H9 (cell line): ENCODE measurements at regions not wholly inside any gene's neighbourhood (a gene's known extent, or its start where the extent isn't known, plus 50 kb on each side); places are given as distances from the start of the nearest gene placed in this dataset.

Source experiments
- DNase-seq: peaks from one replicate; pipeline ENCODE4 v3.0.0-alpha.2; 2017
- H2AFZ ChIP-seq: one replicate; pipeline ENCODE4 v1.6.1; 2013; ENCODE audit warnings: mild to moderate bottlenecking, low read length, control low read depth, moderate library complexity
- H2AK5ac ChIP-seq: 2 replicates; pipeline ENCODE4 v1.6.1; 2013; ENCODE audit warnings: low read length, control low read depth, mixed read lengths; ENCODE audit not compliant: insufficient read length
- H2BK120ac ChIP-seq: one replicate; pipeline ENCODE4 v1.6.1; 2013; ENCODE audit warnings: low read depth, mild to moderate bottlenecking, low read length, control low read depth, inconsistent platforms; ENCODE audit not compliant: poor library complexity, severe bottlenecking
- H2BK12ac ChIP-seq: 2 replicates; pipeline ENCODE4 v1.6.1; 2013; ENCODE audit warnings: low read length, control low read depth, mixed read lengths, low read depth; ENCODE audit not compliant: insufficient read length
- H2BK15ac ChIP-seq: 2 replicates; pipeline ENCODE4 v1.6.1; 2013; ENCODE audit warnings: low read depth, low read length, control low read depth
- H2BK20ac ChIP-seq: one replicate; pipeline ENCODE4 v1.6.1; 2013; ENCODE audit warnings: low read depth, mild to moderate bottlenecking, low read length, control low read depth, inconsistent platforms; ENCODE audit not compliant: poor library complexity, severe bottlenecking
- H2BK5ac ChIP-seq: 2 replicates; pipeline ENCODE4 v1.6.1; 2013; ENCODE audit warnings: low read length, control low read depth, mixed read lengths; ENCODE audit not compliant: insufficient read length
- H3K14ac ChIP-seq: 2 replicates; pipeline ENCODE4 v1.6.1; 2013; ENCODE audit warnings: low read length, control low read depth; ENCODE audit not compliant: insufficient read depth
- H3K18ac ChIP-seq: 2 replicates; pipeline ENCODE4 v1.6.1; 2013; ENCODE audit warnings: low read depth, mild to moderate bottlenecking, mixed read lengths, low read length, control low read depth; ENCODE audit not compliant: insufficient read length
- H3K23ac ChIP-seq: 2 replicates; pipeline ENCODE4 v1.6.1; 2013; ENCODE audit warnings: low read length, control low read depth, mixed read lengths, low read depth; ENCODE audit not compliant: insufficient read length
- H3K23me2 ChIP-seq: 2 replicates; pipeline ENCODE4 v1.6.1; 2013; ENCODE audit warnings: low read depth, mild to moderate bottlenecking, mixed read lengths, low read length, control low read depth; ENCODE audit not compliant: insufficient read length, poor library complexity, severe bottlenecking
- H3K27ac ChIP-seq: 2 replicates; pipeline ENCODE4 v1.5.1; 2013; ENCODE audit warnings: low read length, control low read depth, mixed read lengths, low read depth; ENCODE audit not compliant: insufficient read length
- H3K27me3 ChIP-seq: 2 replicates; pipeline ENCODE4 v1.6.1; 2013; ENCODE audit warnings: low read length, control low read depth, inconsistent platforms; ENCODE audit not compliant: insufficient read depth
- H3K4ac ChIP-seq: 2 replicates; pipeline ENCODE4 v1.6.1; 2013; ENCODE audit warnings: low read depth, mild to moderate bottlenecking, control low read depth, inconsistent platforms, low read length, moderate library complexity
- H3K4me1 ChIP-seq: 2 replicates; pipeline ENCODE4 v1.6.1; 2013; ENCODE audit warnings: low read length, control low read depth, inconsistent platforms; ENCODE audit not compliant: insufficient read depth
- H3K4me2 ChIP-seq: 2 replicates; pipeline ENCODE4 v1.6.1; 2013; ENCODE audit warnings: low read length, control low read depth, mixed read lengths; ENCODE audit not compliant: insufficient read length, insufficient read depth
- H3K56ac ChIP-seq: 2 replicates; pipeline ENCODE4 v1.6.1; 2013; ENCODE audit warnings: low read depth, mild to moderate bottlenecking, mixed read lengths, low read length, control low read depth; ENCODE audit not compliant: insufficient read length
- H3K79me1 ChIP-seq: 2 replicates; pipeline ENCODE4 v1.6.1; 2013; ENCODE audit warnings: low read depth, mild to moderate bottlenecking, moderate library complexity, low read length, control low read depth, inconsistent platforms; ENCODE audit not compliant: insufficient read depth, poor library complexity, severe bottlenecking
- H3K79me2 ChIP-seq: 2 replicates; pipeline ENCODE4 v1.6.1; 2013; ENCODE audit warnings: low read length, control low read depth, inconsistent platforms; ENCODE audit not compliant: insufficient read depth
- H3K9ac ChIP-seq: 2 replicates; pipeline ENCODE4 v1.6.1; 2013; ENCODE audit warnings: low read length, control low read depth, mixed read lengths; ENCODE audit not compliant: insufficient read length; ENCODE audit errors: extremely low read depth
- H3K9me3 ChIP-seq: one replicate; pipeline ENCODE4 v1.6.1; 2013; ENCODE audit warnings: low read depth, low read length, inconsistent platforms; ENCODE audit not compliant: control insufficient read depth
- H3T11ph ChIP-seq: one replicate; pipeline ENCODE4 v1.6.1; 2013; ENCODE audit warnings: mild to moderate bottlenecking, low read length, control low read depth, inconsistent platforms
- H4K20me1 ChIP-seq: one replicate; pipeline ENCODE4 v1.6.1; 2013; ENCODE audit not compliant: control insufficient read depth, insufficient read length, insufficient read depth
- H4K5ac ChIP-seq: 2 replicates; pipeline ENCODE4 v1.6.1; 2013; ENCODE audit warnings: low read depth, mild to moderate bottlenecking, mixed read lengths, low read length, control low read depth; ENCODE audit not compliant: insufficient read length
- H4K8ac ChIP-seq: replicated peaks from 2 replicates; pipeline ENCODE4 v1.6.1; 2013; ENCODE audit warnings: low read length, control low read depth, mixed read lengths, low read depth; ENCODE audit not compliant: insufficient read length
- H4K91ac ChIP-seq: 2 replicates; pipeline ENCODE4 v1.6.1; 2013; ENCODE audit warnings: low read depth, mild to moderate bottlenecking, moderate library complexity, mixed read lengths, low read length, control low read depth; ENCODE audit not compliant: insufficient read length
- H3K27ac Mint-ChIP-seq, 3 experiments: 2 replicates in 2 of 3; 3 replicates in 1 of 3; pipeline ENCODE4 v1.8.0; 2020 to 2021; ENCODE audit warnings: mixed read lengths in 3 of 3, mild to moderate bottlenecking in 1 of 3, moderate library complexity in 1 of 3
- H3K27me3 Mint-ChIP-seq: 2 replicates; pipeline ENCODE4 v1.8.0; 2021; ENCODE audit warnings: low read depth, mild to moderate bottlenecking, moderate library complexity, mixed read lengths
- H3K36me3 Mint-ChIP-seq, 3 experiments: 2 replicates in 2 of 3; 3 replicates in 1 of 3; pipeline ENCODE4 v1.8.0; 2020 to 2021; ENCODE audit warnings: low read depth in 3 of 3, mixed read lengths in 3 of 3; ENCODE audit not compliant: insufficient read depth in 1 of 3
- H3K4me1 Mint-ChIP-seq, 2 experiments: 2 replicates each; pipeline ENCODE4 v1.8.0; 2020; ENCODE audit warnings: mixed read lengths in 2 of 2
- H3K4me3 Mint-ChIP-seq, 2 experiments: 2 replicates in 1 of 2; 3 replicates in 1 of 2; pipeline ENCODE4 v1.8.0; 2020 to 2021; ENCODE audit warnings: mild to moderate bottlenecking in 2 of 2, mixed read lengths in 2 of 2, moderate library complexity in 1 of 2
- H3K9me3 Mint-ChIP-seq, 2 experiments: 2 replicates in 1 of 2; 3 replicates in 1 of 2; pipeline ENCODE4 v1.8.0; 2020; ENCODE audit warnings: mild to moderate bottlenecking in 2 of 2, mixed read lengths in 2 of 2, moderate library complexity in 1 of 2
- CTCF ChIP-seq: fragments of 200-600 bp; sonication (generic); conservative IDR thresholded peaks from 3 replicates; pipeline ENCODE4 v1.8.0; 2021; ENCODE audit warnings: antibody characterized with exemption, mild to moderate bottlenecking

- peaks cover 1 to 2% of the 10 kb centered on the region in 2 experiments; a peak in 3 of 4 replicates for H3K4me1 Mint-ChIP-seq
- Histone ChIP-seq H4K5ac (no peak overlapping the region), H3K23ac (no peak overlapping the region), H2BK20ac (no peak overlapping the region), H3K56ac (no peak overlapping the region), H2BK15ac (no peak overlapping the region), H2BK5ac (no peak overlapping the region), H4K20me1 (no peaks in the 10 kb centered on the region), H3K9me3 (no peaks in the 10 kb centered on the region), H4K91ac (no peak overlapping the region), H3K9ac (no peak overlapping the region), H3K4ac (no peak overlapping the region), H3K4me1 (no peaks in the 10 kb centered on the region), H2AK5ac (no peak overlapping the region), H3K79me1 (no peaks in the 10 kb centered on the region), H3K27ac (no peak overlapping the region), H2AFZ (no peak overlapping the region), H3K18ac (no peak overlapping the region), H3K23me2 (no peaks in the 10 kb centered on the region), H3K79me2 (no peaks in the 10 kb centered on the region), H3K14ac (no peak overlapping the region), H3K27me3 (no peaks in the 10 kb centered on the region), H4K8ac (no peak overlapping the region), H3T11ph (no peak overlapping the region), H2BK120ac (no peak overlapping the region), H3K4me2 (no peak overlapping the region), H2BK12ac (no peak overlapping the region)
- H3K36me3 Mint-ChIP-seq: no peaks in the 10 kb centered on the region
- no peaks in the 10 kb centered on the region for H3K9me3 Mint-ChIP-seq
- H3K27me3 Mint-ChIP-seq: peaks cover 5% of the 10 kb centered on the region
- no peak overlapping the region for H3K4me3 Mint-ChIP-seq
- DNase-seq: no peak
- H3K27ac Mint-ChIP-seq: no peak overlapping the region
- TF ChIP-seq CTCF: no peak
Observed at GRCh38 chr1:184891440-184891839, 82.9 kb downstream of the NIBAN1 start.
